Gastrocnemius medialis (tissue), 4 donors: ENCODE measurements at regions not wholly inside any gene's neighbourhood (a gene's known extent, or its start where the extent isn't known, plus 50 kb on each side); places are given as distances from the start of the nearest gene placed in this dataset.

ENCODE experiments used
- ATAC-seq, 2 donors: fragments of 150-250 bp; one replicate each; pipeline ENCODE4 v1.9.1; 2016
- DNase-seq, 2 donors: peaks; one replicate each; pipeline ENCODE4 v3.0.0-alpha.2; 2019
- H3K27ac ChIP-seq, 4 donors: fragments of 200-600 bp; sonication (generic); 1 replicate in 1 of 4; 2 replicates in 3 of 4; pipeline ENCODE4 v1.5.1; 2016 to 2018; ENCODE audit warnings: mild to moderate bottlenecking in 2 of 4, moderate library complexity in 1 of 4
- H3K27me3 ChIP-seq, 3 donors: fragments of 200-600 bp; sonication (generic) in 2 of 3; 1 replicate in 1 of 3; 2 replicates in 2 of 3; pipeline versions ENCODE4 v1.5.1 to v1.6.0; 2016 to 2019; ENCODE audit warnings: mild to moderate bottlenecking in 1 of 3, moderate library complexity in 1 of 3
- H3K36me3 ChIP-seq, 2 donors: fragments of 200-600 bp; sonication (generic) in 1 of 2; one replicate each; pipeline ENCODE4 v1.5.1; 2017 to 2018
- H3K4me1 ChIP-seq, 2 donors: fragments of 200-600 bp; sonication (generic) in 1 of 2; one replicate each; pipeline ENCODE4 v1.5.1; 2016 to 2017; ENCODE audit warnings: mild to moderate bottlenecking in 2 of 2
- H3K4me3 ChIP-seq, 4 donors: fragments of 200-600 bp; sonication (generic) in 3 of 4; 1 replicate in 1 of 4; 2 replicates in 3 of 4; pipeline ENCODE4 v1.5.1; 2016 to 2019; ENCODE audit warnings: mild to moderate bottlenecking in 2 of 4
- H3K9me3 ChIP-seq, 3 donors: fragments of 200-600 bp; sonication (generic) in 2 of 3; 1 replicate in 1 of 3; 2 replicates in 2 of 3; pipeline ENCODE4 v1.5.1; 2016 to 2019
- CTCF ChIP-seq, 5 experiments: fragments of 450-650 bp in 3 of 5; fragments of 200-600 bp in 2 of 5; sonication (generic) in 2 of 5; IDR thresholded peaks in 4 of 5; conservative IDR thresholded peaks in 1 of 5; 1 replicate in 4 of 5; 2 replicates in 1 of 5; pipeline ENCODE4 v1.5.1; 2016 to 2019; ENCODE audit warnings: antibody characterized with exemption in 5 of 5, mild to moderate bottlenecking in 3 of 5, moderate library complexity in 3 of 5
- POLR2A ChIP-seq, 2 donors: fragments of 450-650 bp; IDR thresholded peaks; one replicate each; pipeline ENCODE4 v1.6.1; 2017; ENCODE audit warnings: antibody characterized with exemption in 2 of 2, mild to moderate bottlenecking in 2 of 2, moderate library complexity in 2 of 2
- in situ Hi-C, 4 donors: fragments of 200-750 bp; cut with MboI; loops; one replicate each; pipeline versions ENCODE4 v1.15.0 to v1.8.0; 2017; ENCODE audit warnings: low sequenced_read_pairs in 4 of 4
- intact Hi-C: fragments of 100-400 bp; cut with DNase I; formaldehyde crosslinking; loops from one replicate; pipeline ENCODE4 v1.15.1; 2023; ENCODE audit warnings: low total_unique reads

GRCh38 chrX:96417695-96418094 is 266.9 kb upstream of the DIAPH2 start:
- Histone ChIP-seq H3K27me3 (no peaks in the 10 kb centered on the region), H3K9me3 (no peaks in the 10 kb centered on the region), H3K4me1 (no peaks in the 10 kb centered on the region), H3K4me3 (no peak overlapping the region), H3K27ac (no peak overlapping the region), H3K36me3 (no peaks in the 10 kb centered on the region)
- no peak for TF ChIP-seq POLR2A (IDR thresholded peaks at IDR 0.05)
- DNase-seq (no peak), ATAC-seq (no peak)
- intact Hi-C loops (no loop called here), in situ Hi-C loops (no loop called here)

GRCh38 chrX:96424007-96424406 is 260.6 kb upstream of the DIAPH2 start:
- no peak for TF ChIP-seq CTCF (IDR thresholded peaks at IDR 0.05 in 4 of 5, conservative IDR thresholded peaks at IDR 0.05 in 1 of 5)
- TF ChIP-seq POLR2A (IDR thresholded peaks at IDR 0.05), result no peak
- intact Hi-C loops, result no loop called here
- in situ Hi-C loops, result no loop called here
- H3K36me3 ChIP-seq, result no peaks in the 10 kb centered on the region
- no peaks in the 10 kb centered on the region for H3K4me1 ChIP-seq
- no peak overlapping the region for H3K27ac ChIP-seq
- no peak overlapping the region for H3K4me3 ChIP-seq
- no peak for DNase-seq
- H3K27me3 ChIP-seq, result no peaks in the 10 kb centered on the region
- no peaks in the 10 kb centered on the region for H3K9me3 ChIP-seq
- peak in 1 of 2 donors; percentile 27 for ATAC-seq

- in situ Hi-C loops, result no loop called here
- Histone ChIP-seq H3K4me1 (no peaks in the 10 kb centered on the region), H3K27ac (no peak overlapping the region), H3K9me3 (no peaks in the 10 kb centered on the region), H3K27me3 (no peaks in the 10 kb centered on the region), H3K36me3 (no peaks in the 10 kb centered on the region), H3K4me3 (no peak overlapping the region)
- TF ChIP-seq CTCF (IDR thresholded peaks at IDR 0.05 in 4 of 5, conservative IDR thresholded peaks at IDR 0.05 in 1 of 5), result no peak
- TF ChIP-seq POLR2A (IDR thresholded peaks at IDR 0.05), result no peak
- no peak for DNase-seq
- intact Hi-C loops, result no loop called here
- no peak for ATAC-seq
Observed at GRCh38 chrX:96425200-96425599, 259.4 kb upstream of the DIAPH2 start.

GRCh38 chrX:96430756-96431455 is 253.7 kb upstream of the DIAPH2 start:
- in situ Hi-C loops (no loop called here), intact Hi-C loops (no loop called here)
- no peaks in the 10 kb centered on the region for H3K4me1 ChIP-seq
- no peak overlapping the region for H3K27ac ChIP-seq
- no peaks in the 10 kb centered on the region for H3K36me3 ChIP-seq
- ATAC-seq (no peak), DNase-seq (no peak)
- no peak overlapping the region for H3K4me3 ChIP-seq
- no peaks in the 10 kb centered on the region for H3K27me3 ChIP-seq
- TF ChIP-seq CTCF (IDR thresholded peaks at IDR 0.05 in 4 of 5, conservative IDR thresholded peaks at IDR 0.05 in 1 of 5) (no peak), POLR2A (IDR thresholded peaks at IDR 0.05) (no peak)
- H3K9me3 ChIP-seq, result no peaks in the 10 kb centered on the region

- ATAC-seq (peak in 1 of 2 donors; percentile 39), DNase-seq (no peak)
- H3K4me3 ChIP-seq, result no peak overlapping the region
- no peaks in the 10 kb centered on the region for H3K36me3 ChIP-seq
- peak overlapping the region in 2 of 4 donors; percentile 13 to 26 for H3K27ac ChIP-seq
- intact Hi-C loops, result no loop called here
- H3K27me3 ChIP-seq, result no peaks in the 10 kb centered on the region
- no peaks in the 10 kb centered on the region for H3K9me3 ChIP-seq
- no peak for TF ChIP-seq POLR2A (IDR thresholded peaks at IDR 0.05)
- H3K4me1 ChIP-seq, result no peaks in the 10 kb centered on the region
- in situ Hi-C loops, result no loop called here
Observed at GRCh38 chrX:96432647-96433046, 252.0 kb upstream of the DIAPH2 start.
